Mammary epithelial cell (primary cell): ENCODE measurements at regions not wholly inside any gene's neighbourhood (a gene's known extent, or its start where the extent isn't known, plus 50 kb on each side); places are given as distances from the start of the nearest gene placed in this dataset.

Experiments
- EZH2 ChIP-seq: IDR thresholded peaks from 2 replicates; pipeline ENCODE4 v1.6.1; 2012; ENCODE audit warnings: low read length, inconsistent platforms, borderline replicate concordance
- TF ChIP-seq, protein P1 (sequence below), 2 donors: IDR thresholded peaks in 1 of 2; conservative IDR thresholded peaks in 1 of 2; 2 replicates each; pipeline ENCODE4 v1.5.1; 2011 to 2012; ENCODE audit warnings: inconsistent platforms in 2 of 2, low read length in 2 of 2, mild to moderate bottlenecking in 2 of 2, control low read depth in 1 of 2, low read depth in 1 of 2; ENCODE audit not compliant: insufficient read depth in 1 of 2; ENCODE audit errors: extremely low read depth in 1 of 2

DNA sequence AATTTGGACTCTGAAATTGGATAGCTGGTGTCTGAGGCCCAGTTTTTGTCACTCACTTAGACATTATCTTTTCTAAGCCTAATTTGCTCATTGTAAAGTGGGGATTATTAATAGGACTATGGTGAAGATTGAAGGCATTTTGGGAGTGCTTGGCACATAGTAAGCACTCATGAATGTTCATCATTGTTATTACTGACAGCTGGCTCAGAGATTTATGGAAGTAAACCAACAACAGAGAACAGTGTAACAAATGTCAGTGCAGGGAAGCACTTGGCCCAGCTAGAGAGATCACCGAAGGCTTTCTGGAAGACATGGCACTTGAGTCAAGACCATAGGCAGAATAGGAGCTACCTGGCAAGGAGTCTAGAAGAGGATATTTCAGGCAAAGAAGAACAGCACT, 92.3 kb downstream of the RFC3 start:
- TF ChIP-seq, protein P1, sequence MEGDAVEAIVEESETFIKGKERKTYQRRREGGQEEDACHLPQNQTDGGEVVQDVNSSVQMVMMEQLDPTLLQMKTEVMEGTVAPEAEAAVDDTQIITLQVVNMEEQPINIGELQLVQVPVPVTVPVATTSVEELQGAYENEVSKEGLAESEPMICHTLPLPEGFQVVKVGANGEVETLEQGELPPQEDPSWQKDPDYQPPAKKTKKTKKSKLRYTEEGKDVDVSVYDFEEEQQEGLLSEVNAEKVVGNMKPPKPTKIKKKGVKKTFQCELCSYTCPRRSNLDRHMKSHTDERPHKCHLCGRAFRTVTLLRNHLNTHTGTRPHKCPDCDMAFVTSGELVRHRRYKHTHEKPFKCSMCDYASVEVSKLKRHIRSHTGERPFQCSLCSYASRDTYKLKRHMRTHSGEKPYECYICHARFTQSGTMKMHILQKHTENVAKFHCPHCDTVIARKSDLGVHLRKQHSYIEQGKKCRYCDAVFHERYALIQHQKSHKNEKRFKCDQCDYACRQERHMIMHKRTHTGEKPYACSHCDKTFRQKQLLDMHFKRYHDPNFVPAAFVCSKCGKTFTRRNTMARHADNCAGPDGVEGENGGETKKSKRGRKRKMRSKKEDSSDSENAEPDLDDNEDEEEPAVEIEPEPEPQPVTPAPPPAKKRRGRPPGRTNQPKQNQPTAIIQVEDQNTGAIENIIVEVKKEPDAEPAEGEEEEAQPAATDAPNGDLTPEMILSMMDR (conservative IDR thresholded peaks at IDR 0.05 in 1 of 2, IDR thresholded peaks at IDR 0.05 in 1 of 2; ENCODE audit: extremely low read depth in 1 of 2, insufficient read depth in 1 of 2, low read depth in 1 of 2, low read length in 2 of 2), result no peak
- no peak for TF ChIP-seq EZH2
